Suprapubic skin (tissue), 4 donors: ENCODE measurements at regions not wholly inside any gene's neighbourhood (a gene's known extent, or its start where the extent isn't known, plus 50 kb on each side); places are given as distances from the start of the nearest gene placed in this dataset.

Source experiments
- POLR2A ChIP-seq, 2 donors: fragments of 450-650 bp; IDR thresholded peaks; one replicate each; pipeline ENCODE4 v1.6.1; 2017; ENCODE audit warnings: antibody characterized with exemption in 2 of 2, mild to moderate bottlenecking in 2 of 2, moderate library complexity in 2 of 2
- POLR2AphosphoS5 ChIP-seq, 3 donors: sonication (generic); formaldehyde crosslinking; IDR thresholded peaks; one replicate each; pipeline ENCODE4 v1.6.1; 2017; ENCODE audit warnings: antibody characterized with exemption in 3 of 3
- TF ChIP-seq, protein P1 (sequence below), 2 donors: fragments of 200-600 bp in 1 of 2; fragments of 450-650 bp in 1 of 2; sonication (generic) in 1 of 2; IDR thresholded peaks; one replicate each; pipeline ENCODE4 v1.5.1; 2016 to 2019; ENCODE audit warnings: antibody characterized with exemption in 2 of 2, mild to moderate bottlenecking in 1 of 2, moderate library complexity in 1 of 2

GRCh38 chrX:129006491-129006890 lies 516.8 kb downstream of the SMARCA1 start:
- TF ChIP-seq POLR2A (IDR thresholded peaks at IDR 0.05) (no peak), POLR2AphosphoS5 (IDR thresholded peaks at IDR 0.05) (no peak)
- TF ChIP-seq, protein P1, sequence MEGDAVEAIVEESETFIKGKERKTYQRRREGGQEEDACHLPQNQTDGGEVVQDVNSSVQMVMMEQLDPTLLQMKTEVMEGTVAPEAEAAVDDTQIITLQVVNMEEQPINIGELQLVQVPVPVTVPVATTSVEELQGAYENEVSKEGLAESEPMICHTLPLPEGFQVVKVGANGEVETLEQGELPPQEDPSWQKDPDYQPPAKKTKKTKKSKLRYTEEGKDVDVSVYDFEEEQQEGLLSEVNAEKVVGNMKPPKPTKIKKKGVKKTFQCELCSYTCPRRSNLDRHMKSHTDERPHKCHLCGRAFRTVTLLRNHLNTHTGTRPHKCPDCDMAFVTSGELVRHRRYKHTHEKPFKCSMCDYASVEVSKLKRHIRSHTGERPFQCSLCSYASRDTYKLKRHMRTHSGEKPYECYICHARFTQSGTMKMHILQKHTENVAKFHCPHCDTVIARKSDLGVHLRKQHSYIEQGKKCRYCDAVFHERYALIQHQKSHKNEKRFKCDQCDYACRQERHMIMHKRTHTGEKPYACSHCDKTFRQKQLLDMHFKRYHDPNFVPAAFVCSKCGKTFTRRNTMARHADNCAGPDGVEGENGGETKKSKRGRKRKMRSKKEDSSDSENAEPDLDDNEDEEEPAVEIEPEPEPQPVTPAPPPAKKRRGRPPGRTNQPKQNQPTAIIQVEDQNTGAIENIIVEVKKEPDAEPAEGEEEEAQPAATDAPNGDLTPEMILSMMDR (IDR thresholded peaks at IDR 0.05): no peak
